ENCODE measurements at regions not wholly inside any gene's neighbourhood (a gene's known extent, or its start where the extent isn't known, plus 50 kb on each side); places are given as distances from the start of the nearest gene placed in this dataset.

DNA sequence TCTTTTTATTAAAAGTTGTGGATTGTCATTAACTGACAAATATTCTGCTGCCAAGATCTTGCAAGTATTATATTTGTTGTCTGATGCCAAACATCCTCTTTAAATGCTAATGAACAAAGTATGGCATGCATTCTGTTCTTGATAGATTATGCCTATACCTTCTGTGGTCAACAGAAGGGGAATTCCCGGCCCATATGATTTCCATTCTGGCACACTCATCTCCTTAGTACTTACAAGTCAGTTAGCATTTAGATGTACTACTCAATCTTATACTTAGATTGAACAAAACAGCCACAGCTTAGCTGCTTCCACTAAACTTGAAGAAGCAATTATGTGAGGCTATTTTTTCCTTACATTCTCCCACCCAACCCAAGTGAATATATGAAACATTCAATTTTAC, 246.1 kb upstream of the DACH1 start:
- TF ChIP-seq, protein P1, sequence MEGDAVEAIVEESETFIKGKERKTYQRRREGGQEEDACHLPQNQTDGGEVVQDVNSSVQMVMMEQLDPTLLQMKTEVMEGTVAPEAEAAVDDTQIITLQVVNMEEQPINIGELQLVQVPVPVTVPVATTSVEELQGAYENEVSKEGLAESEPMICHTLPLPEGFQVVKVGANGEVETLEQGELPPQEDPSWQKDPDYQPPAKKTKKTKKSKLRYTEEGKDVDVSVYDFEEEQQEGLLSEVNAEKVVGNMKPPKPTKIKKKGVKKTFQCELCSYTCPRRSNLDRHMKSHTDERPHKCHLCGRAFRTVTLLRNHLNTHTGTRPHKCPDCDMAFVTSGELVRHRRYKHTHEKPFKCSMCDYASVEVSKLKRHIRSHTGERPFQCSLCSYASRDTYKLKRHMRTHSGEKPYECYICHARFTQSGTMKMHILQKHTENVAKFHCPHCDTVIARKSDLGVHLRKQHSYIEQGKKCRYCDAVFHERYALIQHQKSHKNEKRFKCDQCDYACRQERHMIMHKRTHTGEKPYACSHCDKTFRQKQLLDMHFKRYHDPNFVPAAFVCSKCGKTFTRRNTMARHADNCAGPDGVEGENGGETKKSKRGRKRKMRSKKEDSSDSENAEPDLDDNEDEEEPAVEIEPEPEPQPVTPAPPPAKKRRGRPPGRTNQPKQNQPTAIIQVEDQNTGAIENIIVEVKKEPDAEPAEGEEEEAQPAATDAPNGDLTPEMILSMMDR (IDR thresholded peaks at IDR 0.05): no peak
- no peak for TF ChIP-seq POLR2A (IDR thresholded peaks at IDR 0.05)

All from heart left ventricle (tissue), 13 donors.